Natural killer cell (primary cell): ENCODE measurements at regions not wholly inside any gene's neighbourhood (a gene's known extent, or its start where the extent isn't known, plus 50 kb on each side); places are given as distances from the start of the nearest gene placed in this dataset.

ENCODE experiments used
- ATAC-seq, 3 donors: fragments of 150-1000 bp in 2 of 3; fragments of 200-7000 bp in 1 of 3; cut with Tn5 transposase; 1 replicate in 1 of 3; 2 replicates in 2 of 3; pipeline ENCODE4 v1.10.0; 2021; ENCODE audit warnings: mild to moderate bottlenecking in 2 of 3, moderate library complexity in 2 of 3
- DNase-seq, 2 donors: peaks; one replicate each; pipeline versions ENCODE4 v3.0.0 to v3.0.0-alpha.2; 2013 to 2021; ENCODE audit warnings: mixed read lengths in 1 of 2
- H3K27ac ChIP-seq: one replicate; pipeline ENCODE4 v1.5.1; 2013; ENCODE audit warnings: mild to moderate bottlenecking, low read length
- H3K27me3 ChIP-seq: one replicate; pipeline ENCODE4 v1.6.1; 2013; ENCODE audit warnings: low read length; ENCODE audit not compliant: control insufficient read depth, insufficient read depth
- H3K36me3 ChIP-seq: one replicate; pipeline ENCODE4 v1.6.1; 2013; ENCODE audit warnings: low read length; ENCODE audit not compliant: control insufficient read depth, insufficient read depth
- H3K4me1 ChIP-seq: one replicate; pipeline ENCODE4 v1.6.1; 2013; ENCODE audit warnings: low read length; ENCODE audit not compliant: control insufficient read depth, insufficient read depth
- H3K4me3 ChIP-seq: one replicate; pipeline ENCODE4 v1.5.1; 2013; ENCODE audit warnings: low read length
- H3K9me3 ChIP-seq: one replicate; pipeline ENCODE4 v1.6.1; 2013; ENCODE audit warnings: low read length; ENCODE audit not compliant: control insufficient read depth, insufficient read depth
- H3K27ac Mint-ChIP-seq, 2 donors: one replicate each; pipeline ENCODE4 v1.8.0; 2022; ENCODE audit warnings: mild to moderate bottlenecking in 2 of 2, mixed read lengths in 2 of 2, moderate library complexity in 1 of 2
- H3K27me3 Mint-ChIP-seq, 2 donors: one replicate each; pipeline ENCODE4 v1.8.0; 2022; ENCODE audit warnings: low read depth in 2 of 2, mixed read lengths in 2 of 2
- H3K36me3 Mint-ChIP-seq: one replicate; pipeline ENCODE4 v1.8.0; 2022; ENCODE audit warnings: mixed read lengths
- H3K4me1 Mint-ChIP-seq, 2 donors: one replicate each; pipeline ENCODE4 v1.8.0; 2022; ENCODE audit warnings: mixed read lengths in 2 of 2
- H3K4me3 Mint-ChIP-seq: one replicate; pipeline ENCODE4 v1.8.0; 2022; ENCODE audit warnings: mild to moderate bottlenecking, moderate library complexity, mixed read lengths
- H3K9me3 Mint-ChIP-seq, 2 donors: one replicate each; pipeline ENCODE4 v1.8.0; 2022; ENCODE audit warnings: mixed read lengths in 2 of 2
- WGBS: methylation state at CpG from one replicate; pipeline ENCODE4 v1.1.7; 2013; ENCODE audit warnings: missing lambda C conversion rate; ENCODE audit not compliant: insufficient coverage; 5-methylcytosine and 5-hydroxymethylcytosine counted together
- intact Hi-C: fragments of 100-400 bp; cut with micrococcal nuclease; formaldehyde crosslinking; loops from one replicate; pipeline ENCODE4 v1.14.2; 2022
- TF ChIP-seq, protein P1 (sequence below): fragments of 200-600 bp; IDR thresholded peaks from one replicate; pipeline ENCODE4 v1.8.0; 2022; ENCODE audit warnings: antibody characterized with exemption

- Histone ChIP-seq H3K4me1 (no peaks in the 10 kb centered on the region), H3K36me3 (no peaks in the 10 kb centered on the region), H3K27me3 (no peaks in the 10 kb centered on the region), H3K27ac (no peak overlapping the region), H3K9me3 (no peaks in the 10 kb centered on the region), H3K4me3 (no peak overlapping the region)
- H3K36me3 Mint-ChIP-seq: no peaks in the 10 kb centered on the region
- no peak overlapping the region for H3K27ac Mint-ChIP-seq
- H3K9me3 Mint-ChIP-seq: no peaks in the 10 kb centered on the region
- ATAC-seq (no peak), DNase-seq (no peak)
- TF ChIP-seq, protein P1, sequence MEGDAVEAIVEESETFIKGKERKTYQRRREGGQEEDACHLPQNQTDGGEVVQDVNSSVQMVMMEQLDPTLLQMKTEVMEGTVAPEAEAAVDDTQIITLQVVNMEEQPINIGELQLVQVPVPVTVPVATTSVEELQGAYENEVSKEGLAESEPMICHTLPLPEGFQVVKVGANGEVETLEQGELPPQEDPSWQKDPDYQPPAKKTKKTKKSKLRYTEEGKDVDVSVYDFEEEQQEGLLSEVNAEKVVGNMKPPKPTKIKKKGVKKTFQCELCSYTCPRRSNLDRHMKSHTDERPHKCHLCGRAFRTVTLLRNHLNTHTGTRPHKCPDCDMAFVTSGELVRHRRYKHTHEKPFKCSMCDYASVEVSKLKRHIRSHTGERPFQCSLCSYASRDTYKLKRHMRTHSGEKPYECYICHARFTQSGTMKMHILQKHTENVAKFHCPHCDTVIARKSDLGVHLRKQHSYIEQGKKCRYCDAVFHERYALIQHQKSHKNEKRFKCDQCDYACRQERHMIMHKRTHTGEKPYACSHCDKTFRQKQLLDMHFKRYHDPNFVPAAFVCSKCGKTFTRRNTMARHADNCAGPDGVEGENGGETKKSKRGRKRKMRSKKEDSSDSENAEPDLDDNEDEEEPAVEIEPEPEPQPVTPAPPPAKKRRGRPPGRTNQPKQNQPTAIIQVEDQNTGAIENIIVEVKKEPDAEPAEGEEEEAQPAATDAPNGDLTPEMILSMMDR: no peak
- WGBS: 96% methylated on average over 4 of the region's 6 CpGs
- H3K27me3 Mint-ChIP-seq: no peaks in the 10 kb centered on the region
- H3K4me3 Mint-ChIP-seq: no peak overlapping the region
- intact Hi-C loops: no loop called here
- H3K4me1 Mint-ChIP-seq: no peaks in the 10 kb centered on the region
These were observed 87.8 kb downstream of the RRM2 start for GRCh38 chr2:10210336-10210735.

DNA sequence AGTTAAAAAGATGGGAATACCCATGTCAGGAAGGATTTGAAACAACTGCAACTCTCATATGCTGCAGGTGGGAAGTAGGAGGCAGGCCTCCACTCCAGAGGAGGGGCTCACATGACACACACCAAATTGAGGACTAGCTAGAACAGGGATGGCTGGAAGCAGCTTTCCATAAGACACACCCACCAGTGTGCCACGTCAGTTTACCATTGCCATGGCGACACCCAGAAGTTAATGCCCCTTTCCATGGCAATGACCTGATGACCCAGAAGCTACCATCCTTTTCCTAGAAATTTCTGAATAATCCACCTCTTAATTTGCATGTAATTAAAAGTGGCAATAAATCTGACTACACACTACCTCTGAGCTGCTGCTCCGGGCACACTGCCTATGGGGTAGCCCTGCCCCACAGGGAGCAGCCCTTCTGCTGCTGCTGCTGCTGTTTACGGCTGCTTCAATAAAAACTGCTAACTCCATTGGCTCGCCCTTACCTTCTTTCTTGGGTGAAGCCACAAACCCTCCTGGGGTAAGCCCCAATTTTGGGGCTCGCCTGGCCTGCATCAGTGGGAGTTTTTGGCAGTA lies 89.4 kb downstream of the RRM2 start:
- no peak overlapping the region for H3K27ac ChIP-seq
- Mint-ChIP-seq H3K4me3 (no peak overlapping the region), H3K36me3 (no peaks in the 10 kb centered on the region), H3K27ac (no peak overlapping the region), H3K9me3 (no peaks in the 10 kb centered on the region), H3K4me1 (peaks cover 0 to 6% of the 10 kb centered on the region in 2 donors), H3K27me3 (peaks cover 0 to 3% of the 10 kb centered on the region in 2 donors)
- TF ChIP-seq, protein P1: no peak
- no peaks in the 10 kb centered on the region for H3K27me3 ChIP-seq
- intact Hi-C loops: no loop called here
- ATAC-seq (no peak), DNase-seq (no peak)
- no peaks in the 10 kb centered on the region for H3K36me3 ChIP-seq
- no peak overlapping the region for H3K4me3 ChIP-seq
- H3K4me1 ChIP-seq: no peaks in the 10 kb centered on the region
- H3K9me3 ChIP-seq: no peaks in the 10 kb centered on the region
- 94% methylated on average over 6 of the region's 6 CpGs for WGBS

DNA sequence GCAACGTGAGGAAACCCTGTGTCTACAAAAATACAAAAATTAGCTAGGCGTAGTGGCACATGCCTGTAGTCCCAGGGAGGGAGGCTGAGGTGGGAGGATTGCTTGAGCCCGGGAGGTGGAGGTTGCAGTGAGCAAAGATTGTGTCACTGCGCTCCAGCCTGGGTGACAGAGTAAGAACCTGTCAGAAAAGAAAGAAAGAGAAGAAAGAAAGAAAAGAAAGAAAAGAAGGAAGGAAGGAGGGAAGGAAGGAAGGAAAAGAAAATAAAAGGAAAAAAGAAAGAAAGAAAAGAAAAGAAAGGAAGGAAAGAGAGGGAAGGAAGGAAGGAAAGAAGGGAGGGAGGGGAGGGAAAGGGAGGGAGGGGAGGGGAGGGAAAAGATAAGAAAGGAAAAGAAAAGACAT lies 89.9 kb upstream of the HPCAL1 start:
- H3K36me3 ChIP-seq: no peaks in the 10 kb centered on the region
- no peaks in the 10 kb centered on the region for H3K36me3 Mint-ChIP-seq
- no peak overlapping the region for H3K27ac ChIP-seq
- ATAC-seq: no peak
- intact Hi-C loops: no loop called here
- no peak overlapping the region for H3K4me3 ChIP-seq
- H3K9me3 ChIP-seq: no peaks in the 10 kb centered on the region
- DNase-seq: no peak
- H3K4me1 ChIP-seq: no peaks in the 10 kb centered on the region
- no peak overlapping the region for H3K27ac Mint-ChIP-seq
- no peak overlapping the region for H3K4me3 Mint-ChIP-seq
- peaks cover 0 to 3% of the 10 kb centered on the region in 2 donors for H3K27me3 Mint-ChIP-seq
- H3K27me3 ChIP-seq: no peaks in the 10 kb centered on the region
- H3K4me1 Mint-ChIP-seq: peaks cover 0 to 6% of the 10 kb centered on the region in 2 donors
- H3K9me3 Mint-ChIP-seq: no peaks in the 10 kb centered on the region
- TF ChIP-seq, protein P1: no peak
- WGBS: 94% methylated on average over 4 of the region's 4 CpGs

DNA sequence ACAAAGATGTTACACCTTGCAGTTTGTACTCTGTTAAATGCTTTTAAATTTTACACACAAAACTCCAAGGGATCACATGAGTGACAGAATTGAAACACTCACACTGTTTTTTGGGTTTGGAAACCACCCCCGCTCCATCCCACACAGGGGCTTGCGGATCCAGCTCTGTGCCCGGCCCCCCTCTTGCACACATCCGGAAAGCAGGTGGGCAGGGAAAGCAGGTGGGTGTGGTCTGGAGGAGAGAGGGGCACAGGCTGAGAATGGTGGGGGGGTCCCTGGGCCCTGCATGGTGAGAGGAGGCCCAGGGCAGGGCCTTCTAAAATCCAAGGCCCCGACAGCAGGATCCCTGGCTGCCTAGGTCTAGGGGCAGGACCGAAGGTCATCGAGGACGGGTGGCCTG lies 88.5 kb upstream of the HPCAL1 start:
- TF ChIP-seq, protein P1: no peak
- DNase-seq: no peak
- H3K4me3 ChIP-seq: no peak overlapping the region
- Mint-ChIP-seq H3K27ac (no peak overlapping the region), H3K27me3 (peaks cover 0 to 3% of the 10 kb centered on the region in 2 donors), H3K9me3 (no peaks in the 10 kb centered on the region), H3K36me3 (no peaks in the 10 kb centered on the region), H3K4me3 (no peak overlapping the region), H3K4me1 (peaks cover 0 to 6% of the 10 kb centered on the region in 2 donors)
- intact Hi-C loops: no loop called here
- no peak for ATAC-seq
- no peaks in the 10 kb centered on the region for H3K9me3 ChIP-seq
- no peak overlapping the region for H3K27ac ChIP-seq
- H3K36me3 ChIP-seq: no peaks in the 10 kb centered on the region
- 96% methylated on average over 8 of the region's 8 CpGs for WGBS
- no peaks in the 10 kb centered on the region for H3K27me3 ChIP-seq
- H3K4me1 ChIP-seq: no peaks in the 10 kb centered on the region
